M059J (cell line): ENCODE measurements at regions not wholly inside any gene's neighbourhood (a gene's known extent, or its start where the extent isn't known, plus 50 kb on each side); places are given as distances from the start of the nearest gene placed in this dataset.
"Not testable (repeated sequence)": the region's sequence is repeated elsewhere in the genome, so short reads cannot be mapped to it uniquely, and the experiment has no call there.

Experiments used
- DNase-seq: peaks from one replicate; pipeline ENCODE4 v3.0.0-alpha.2; 2012; ENCODE audit warnings: low read depth

DNA sequence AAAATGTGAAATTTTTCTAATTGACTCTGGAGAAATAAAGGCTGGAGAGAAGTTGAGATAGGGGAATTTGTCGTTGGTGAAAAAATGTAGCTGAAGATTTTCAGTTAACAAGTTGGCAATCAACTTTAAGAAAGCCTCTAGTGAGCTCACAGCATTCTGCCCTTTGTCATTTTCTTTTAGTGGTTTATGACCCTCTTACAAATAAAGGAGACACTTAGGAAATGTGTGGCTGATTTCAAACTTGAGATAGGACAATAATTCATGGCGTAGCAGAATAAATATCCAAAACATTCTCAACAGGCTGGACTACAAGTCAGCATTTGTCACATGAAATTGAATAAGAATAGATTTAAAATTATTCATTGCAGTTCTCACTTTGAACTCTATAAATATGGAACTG, 412.5 kb upstream of the SPHKAP start:
- DNase-seq = no peak

- DNase-seq = no peak
These were observed 411.4 kb upstream of the SPHKAP start for GRCh38 chr2:228592925-228593324.

GRCh38 chr2:228590681-228591080, 409.2 kb upstream of the SPHKAP start:
- DNase-seq = no peak

- DNase-seq = no peak
These were observed 407.6 kb upstream of the SPHKAP start for GRCh38 chr2:228589115-228589514.

DNA sequence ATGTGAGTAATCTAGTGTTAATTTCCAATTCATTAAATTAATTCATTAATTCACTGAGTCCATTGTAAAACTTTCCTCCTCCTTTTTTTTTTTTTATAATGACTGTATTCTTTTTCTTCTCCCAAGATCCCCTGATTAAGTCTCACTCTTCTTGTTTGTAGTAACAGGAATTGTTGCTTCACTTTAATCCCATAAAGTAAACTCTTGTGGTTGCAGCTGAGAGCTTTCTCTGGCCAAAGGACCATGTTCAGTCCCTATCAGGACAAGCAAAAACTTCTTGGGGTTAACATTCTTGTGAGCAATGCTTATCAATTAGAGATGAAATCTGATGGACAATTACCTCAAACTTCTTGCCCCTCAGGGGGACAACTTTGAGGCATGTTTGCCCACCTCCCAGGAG, 400.2 kb upstream of the SPHKAP start:
- peak; percentile 26 for DNase-seq

DNA sequence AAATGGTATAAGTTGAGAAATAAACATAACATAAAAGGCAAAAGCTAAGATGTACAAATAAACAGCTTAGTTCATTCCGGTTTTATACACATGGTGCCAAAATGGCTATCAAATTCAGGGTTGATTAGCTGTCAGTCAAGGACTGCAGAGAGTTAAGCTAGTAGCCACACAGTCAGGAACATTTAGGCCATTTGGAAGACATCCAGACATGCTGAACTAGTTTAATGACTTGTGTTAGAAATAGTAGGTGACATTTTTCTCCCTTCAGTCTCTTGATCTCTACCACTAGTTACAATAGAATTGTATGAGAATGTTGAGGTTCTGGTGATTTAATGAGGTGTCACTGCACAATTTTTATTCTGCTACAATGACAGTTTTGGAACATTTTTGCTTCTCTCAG, 394.4 kb upstream of the SPHKAP start:
- no peak for DNase-seq

DNA sequence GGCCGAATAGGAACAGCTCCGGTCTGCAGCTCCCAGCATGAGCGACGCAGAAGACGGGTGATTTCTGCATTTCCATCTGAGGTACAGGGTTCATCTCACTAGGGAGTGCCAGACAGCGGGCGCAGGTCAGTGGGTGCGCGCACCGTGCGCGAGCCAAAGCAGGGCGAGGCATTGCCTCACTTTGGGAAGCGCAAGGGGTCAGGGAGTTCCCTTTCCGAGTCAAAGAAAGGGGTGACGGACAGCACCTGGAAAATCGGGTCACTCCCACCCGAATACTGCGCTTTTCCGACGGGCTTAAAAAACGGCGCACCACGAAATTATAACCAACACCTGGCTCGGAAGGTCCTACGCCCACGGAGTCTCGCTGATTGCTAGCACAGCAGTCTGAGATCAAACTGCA, 386.8 kb upstream of the SPHKAP start:
- DNase-seq = not testable (repeated sequence)

DNA sequence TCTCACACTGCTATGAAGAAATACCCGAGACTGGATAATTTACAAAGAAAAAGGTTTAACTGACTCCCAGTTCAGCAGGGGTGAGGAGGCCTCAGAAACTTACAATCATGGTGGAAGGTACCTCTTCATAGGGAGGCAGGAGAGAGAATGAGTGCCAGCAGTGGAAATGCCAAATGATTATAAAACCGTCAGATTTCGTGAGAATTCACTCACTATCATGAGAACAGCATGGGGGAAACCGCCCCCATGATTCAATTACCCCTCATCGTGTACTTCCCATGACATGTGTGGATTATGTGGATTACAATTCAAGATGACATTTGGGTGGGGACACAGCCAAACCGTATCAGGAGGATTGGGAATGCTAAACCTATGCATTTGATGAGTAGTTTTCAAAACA, 380.3 kb upstream of the SPHKAP start:
- DNase-seq = no peak

DNA sequence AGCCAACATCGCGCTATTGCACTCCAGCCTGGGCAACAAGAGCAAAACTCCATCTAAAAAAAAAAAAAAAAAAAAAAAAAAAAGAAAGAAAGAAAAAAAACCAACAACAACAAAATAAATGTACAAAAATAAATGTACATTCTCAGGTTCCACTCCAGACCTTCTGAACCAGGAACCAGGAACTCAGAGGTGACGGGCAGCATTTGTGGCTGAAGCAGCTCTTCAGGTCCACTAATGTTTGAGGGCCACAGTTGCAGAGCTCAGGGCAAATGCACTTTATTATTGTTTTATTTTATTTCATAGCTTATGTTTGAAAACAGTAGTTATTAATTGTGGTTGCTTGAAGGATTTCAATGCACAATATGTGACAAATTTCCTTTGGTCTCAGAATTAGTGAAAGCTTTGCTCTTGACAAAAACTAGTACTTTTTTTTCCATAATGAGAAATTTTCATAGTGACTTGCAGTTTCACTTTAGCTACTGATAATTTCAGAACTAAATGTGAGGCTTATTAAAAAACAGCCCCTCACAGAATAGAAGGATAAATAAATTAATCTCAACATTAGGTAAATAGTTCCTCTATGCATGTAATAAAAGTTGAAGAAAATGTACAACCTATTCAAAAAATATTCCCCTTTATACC, 378.4 kb upstream of the SPHKAP start:
- no peak for DNase-seq

- DNase-seq = peak; percentile 54
These were observed 375.2 kb upstream of the SPHKAP start for GRCh38 chr2:228556717-228557116.

GRCh38 chr2:228549441-228550007, 368.0 kb upstream of the SPHKAP start:
- DNase-seq = peak; percentile 25

DNA sequence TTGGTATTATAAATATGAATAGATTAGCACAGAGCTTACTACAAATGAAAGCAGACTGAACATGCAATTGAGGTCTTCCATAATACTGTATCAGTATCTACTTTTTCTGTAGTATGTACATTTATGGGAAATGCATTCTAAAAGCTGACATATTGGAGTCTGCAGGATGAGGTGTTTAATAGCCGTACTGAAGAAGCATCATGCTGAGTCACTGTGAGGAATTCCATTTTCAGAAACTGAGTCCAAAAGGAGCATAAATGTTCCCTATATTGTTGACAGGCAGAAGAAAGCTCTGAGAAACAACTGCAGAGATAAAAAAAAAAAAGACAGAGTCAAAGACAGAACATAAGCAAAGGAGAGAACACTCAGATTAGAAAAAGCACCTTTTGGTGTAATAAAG, 366.7 kb upstream of the SPHKAP start:
- DNase-seq = no peak

DNA sequence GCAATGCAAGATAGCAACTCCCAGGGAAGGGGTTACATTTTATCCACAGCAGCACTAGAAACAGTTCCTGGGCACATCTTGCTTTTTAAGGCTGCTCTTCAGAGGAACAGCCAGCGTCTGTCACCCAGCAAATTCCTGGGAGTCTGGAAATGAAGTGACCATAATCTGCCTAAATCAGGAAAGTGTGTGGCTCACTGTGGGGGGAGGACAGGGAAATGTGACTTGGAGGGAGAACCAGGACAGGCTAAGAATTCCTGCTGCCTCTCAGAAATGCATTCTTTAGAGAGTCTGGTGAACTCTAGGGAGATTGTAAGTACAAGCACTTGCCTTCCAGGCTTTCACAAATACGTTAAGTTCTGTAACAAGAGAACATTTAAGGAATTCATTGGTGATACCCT, 364.3 kb upstream of the SPHKAP start:
- DNase-seq = peak; percentile 9

GRCh38 chr2:228545041-228545747, 363.7 kb upstream of the SPHKAP start:
- DNase-seq = peak; percentile 57

DNA sequence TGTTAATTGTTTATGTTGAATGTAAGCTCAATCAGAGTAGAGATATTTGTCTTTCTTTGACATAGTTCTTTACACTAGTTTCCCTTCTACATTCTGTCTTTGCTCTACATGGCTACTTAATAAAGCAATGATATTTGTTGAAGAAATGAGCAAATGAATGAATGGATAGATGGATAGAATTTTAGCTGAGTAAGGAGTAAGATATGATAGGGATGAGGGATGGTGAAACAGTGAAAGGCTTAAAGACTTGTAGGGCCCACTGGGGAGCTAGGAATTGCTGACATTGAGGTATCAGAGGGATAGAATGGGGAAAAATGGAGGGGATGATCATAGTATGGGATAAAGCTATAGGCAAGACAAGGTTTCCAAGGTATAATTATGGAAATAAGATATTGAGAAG, 361.6 kb upstream of the SPHKAP start:
- DNase-seq = no peak

- no peak for DNase-seq
These were observed 360.8 kb upstream of the SPHKAP start for GRCh38 chr2:228542277-228542676.

DNA sequence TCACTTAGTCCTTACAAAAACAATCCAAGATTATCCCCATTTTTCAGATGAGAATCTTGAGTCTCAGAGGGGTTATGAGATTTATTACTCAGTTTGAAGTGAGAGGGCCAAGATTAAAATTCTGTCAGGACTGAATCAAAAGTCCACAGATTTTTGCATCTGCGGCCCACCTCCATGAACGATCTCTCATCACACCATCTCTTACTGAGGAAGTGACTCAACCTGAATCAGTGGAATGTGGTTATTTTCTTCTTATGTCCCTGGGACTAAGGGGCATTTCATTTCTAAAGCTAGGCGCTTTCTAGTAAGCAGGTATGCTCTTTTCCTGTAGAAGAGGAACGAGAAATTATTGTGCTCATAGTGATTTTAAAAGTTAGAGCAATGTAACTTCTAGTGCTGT, 360.3 kb upstream of the SPHKAP start:
- peak; percentile 77 for DNase-seq

- DNase-seq = no peak
These were observed 359.5 kb upstream of the SPHKAP start for GRCh38 chr2:228540976-228541375.

GRCh38 chr2:228535396-228535795, 353.9 kb upstream of the SPHKAP start:
- DNase-seq = peak; percentile 14

DNA sequence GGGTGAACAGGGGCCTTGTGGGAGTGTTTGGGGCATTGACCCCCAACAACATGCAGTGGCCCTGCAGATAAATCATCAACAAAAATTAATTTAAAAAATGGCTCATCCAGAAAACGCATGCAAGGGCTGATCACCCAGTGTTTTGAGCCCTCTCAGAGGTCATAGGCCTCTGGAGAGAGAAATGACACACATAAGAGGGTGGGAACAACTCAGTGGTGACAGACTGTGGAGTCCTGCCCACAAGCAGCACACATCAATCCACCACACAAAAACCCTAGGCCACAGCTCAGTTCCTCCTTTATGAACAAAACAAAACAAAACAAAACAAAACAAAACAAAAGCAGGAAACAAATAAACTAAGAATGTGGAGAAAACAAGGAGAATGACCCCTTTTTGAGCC, 351.7 kb upstream of the SPHKAP start:
- DNase-seq = no peak

DNA sequence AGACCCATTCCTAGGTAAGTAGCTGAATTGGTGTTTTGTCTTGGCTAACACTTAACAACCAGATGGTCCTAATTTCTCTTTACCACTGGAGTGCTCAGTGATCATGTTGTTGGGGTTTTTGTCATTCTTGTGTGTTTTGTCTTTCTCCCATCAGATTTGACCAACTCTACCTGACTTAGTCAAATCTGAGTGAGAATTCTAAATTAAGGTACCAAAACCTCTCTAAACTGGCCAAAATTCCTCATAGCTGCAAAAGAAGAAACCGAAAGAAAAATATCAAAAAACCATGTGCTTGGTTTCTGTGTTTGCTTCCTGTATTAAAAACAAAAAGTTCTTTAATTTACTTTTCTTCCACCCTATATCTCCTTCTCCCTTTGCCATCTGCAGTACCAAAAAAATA, 350.7 kb upstream of the SPHKAP start:
- DNase-seq = no peak

DNA sequence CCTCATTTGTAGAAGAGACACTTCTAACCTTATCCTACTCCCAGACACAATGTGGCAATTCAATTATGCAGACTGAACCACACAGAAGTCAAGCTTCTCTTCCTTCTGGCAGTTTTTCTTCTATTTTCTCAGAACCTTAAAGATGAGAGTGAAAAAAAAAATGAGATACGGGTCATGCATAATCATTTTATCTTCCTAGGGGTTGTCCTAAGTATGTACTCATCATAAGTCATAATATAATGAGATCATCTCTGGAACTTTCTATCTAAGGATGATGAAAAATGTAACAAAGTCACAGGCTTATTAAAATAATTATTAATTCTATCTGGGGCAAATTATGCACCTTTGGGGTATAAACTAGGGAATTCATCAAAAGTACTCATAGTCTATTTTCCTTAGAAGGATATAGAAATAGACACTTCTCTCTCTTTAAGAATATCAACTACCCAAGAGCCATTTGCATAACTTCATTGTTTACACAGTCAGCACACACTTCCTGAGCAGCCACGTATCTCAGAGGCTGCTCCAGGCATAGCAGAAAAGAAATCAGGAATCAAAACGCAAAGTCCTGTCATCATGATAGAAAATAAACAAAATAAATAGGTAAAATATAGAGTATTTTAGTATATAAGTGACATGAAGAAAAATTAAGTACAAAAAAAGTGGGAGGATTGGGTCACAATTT, 345.9 kb upstream of the SPHKAP start:
- DNase-seq = no peak

GRCh38 chr2:228526687-228527086, 345.2 kb upstream of the SPHKAP start:
- DNase-seq = no peak
